ENCODE measurements at regions not wholly inside any gene's neighbourhood (a gene's known extent, or its start where the extent isn't known, plus 50 kb on each side); places are given as distances from the start of the nearest gene placed in this dataset.

DNA sequence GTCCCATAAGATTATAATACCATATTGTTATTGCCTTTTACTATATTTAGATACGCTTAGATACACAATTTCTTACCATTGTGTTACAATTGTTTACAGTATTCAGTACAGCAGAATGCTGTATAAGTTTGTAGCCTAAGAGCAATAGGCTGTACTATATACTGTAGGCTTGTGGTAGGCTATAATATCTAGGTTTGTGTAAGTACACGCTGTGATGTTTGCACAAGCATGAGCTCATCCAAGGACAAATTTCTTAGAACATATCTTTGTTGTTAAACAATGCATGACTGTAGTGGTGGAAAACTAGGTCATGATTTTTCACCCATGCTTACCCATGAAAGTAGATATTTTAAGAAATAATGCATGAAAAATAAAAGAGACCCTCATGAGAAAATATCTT is 509.4 kb upstream of the CDH18 start:
- Histone ChIP-seq H3K36me3 (no peaks in the 10 kb centered on the region), H3K27me3 (no peaks in the 10 kb centered on the region), H3K4me1 (no peaks in the 10 kb centered on the region), H3K9me3 (peaks cover 0 to 4% (median 0%) of the 10 kb centered on the region in 11 donors), H3K27ac (no peak overlapping the region), H3K4me3 (no peak overlapping the region)
- WGBS, 2 donors = 75 to 82% methylated on average over 2 of the region's 2 CpGs
- no peak for DNase-seq
- no peak for ATAC-seq
- no peak for TF ChIP-seq CTCF (IDR thresholded peaks at IDR 0.05)
- intact Hi-C loops (cut with DNase I) = no loop called here

- 76 to 77% methylated on average over 5 of the region's 5 CpGs for WGBS, 2 donors
- ATAC-seq = no peak
- Histone ChIP-seq H3K27ac (no peak overlapping the region), H3K9me3 (peaks cover 0 to 4% (median 0%) of the 10 kb centered on the region in 11 donors), H3K36me3 (no peaks in the 10 kb centered on the region), H3K27me3 (no peaks in the 10 kb centered on the region), H3K4me1 (no peaks in the 10 kb centered on the region), H3K4me3 (no peak overlapping the region)
- DNase-seq = no peak
- intact Hi-C loops (cut with DNase I) = no loop called here
- no peak for TF ChIP-seq CTCF (IDR thresholded peaks at IDR 0.05)
Measured at GRCh38 chr5:20494706-20495105, 506.7 kb upstream of the CDH18 start.

DNA sequence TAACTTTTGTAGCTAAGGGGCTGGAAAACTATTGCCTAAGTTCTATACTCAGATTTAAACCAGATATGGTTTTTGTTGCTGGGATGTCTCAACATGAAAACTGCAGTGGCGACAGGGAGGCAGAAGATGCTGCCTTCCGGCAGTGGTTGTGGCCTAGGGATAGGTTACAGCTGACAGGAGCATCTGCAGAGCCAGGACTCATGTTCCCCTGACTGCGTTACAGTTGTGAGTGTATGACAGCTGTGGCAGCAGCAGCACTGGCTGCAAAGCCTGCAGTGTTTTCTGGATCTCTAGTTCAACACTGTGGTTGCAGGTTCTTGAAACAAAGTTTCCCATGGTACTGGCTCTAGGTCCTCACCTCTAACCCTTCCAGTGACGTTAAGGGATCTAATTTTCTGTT is 498.8 kb upstream of the CDH18 start:
- no peak for TF ChIP-seq CTCF (IDR thresholded peaks at IDR 0.05)
- H3K27me3 ChIP-seq = no peaks in the 10 kb centered on the region
- intact Hi-C loops (cut with DNase I) = no loop called here
- WGBS, 2 donors = 53 to 61% methylated on average over 4 of the region's 4 CpGs
- no peaks in the 10 kb centered on the region for H3K36me3 ChIP-seq
- no peak for DNase-seq
- ATAC-seq = no peak
- H3K27ac ChIP-seq = no peak overlapping the region
- H3K4me3 ChIP-seq = no peak overlapping the region
- peaks cover 0 to 20% (median 12%) of the 10 kb centered on the region in 11 donors for H3K9me3 ChIP-seq
- H3K4me1 ChIP-seq = no peaks in the 10 kb centered on the region

- Histone ChIP-seq H3K9me3 (peaks cover 0 to 8% (median 0%) of the 10 kb centered on the region in 11 donors), H3K4me3 (no peak overlapping the region), H3K27me3 (no peaks in the 10 kb centered on the region), H3K4me1 (no peaks in the 10 kb centered on the region), H3K36me3 (no peaks in the 10 kb centered on the region), H3K27ac (no peak overlapping the region)
- TF ChIP-seq CTCF (IDR thresholded peaks at IDR 0.05) = no peak
- intact Hi-C loops (cut with DNase I) = no loop called here
- ATAC-seq = no peak
- WGBS, 2 donors = 86 to 93% methylated on average over 1 of the region's 1 CpG
- no peak for DNase-seq
Measured at GRCh38 chr5:20476016-20476415, 488.0 kb upstream of the CDH18 start.

DNA sequence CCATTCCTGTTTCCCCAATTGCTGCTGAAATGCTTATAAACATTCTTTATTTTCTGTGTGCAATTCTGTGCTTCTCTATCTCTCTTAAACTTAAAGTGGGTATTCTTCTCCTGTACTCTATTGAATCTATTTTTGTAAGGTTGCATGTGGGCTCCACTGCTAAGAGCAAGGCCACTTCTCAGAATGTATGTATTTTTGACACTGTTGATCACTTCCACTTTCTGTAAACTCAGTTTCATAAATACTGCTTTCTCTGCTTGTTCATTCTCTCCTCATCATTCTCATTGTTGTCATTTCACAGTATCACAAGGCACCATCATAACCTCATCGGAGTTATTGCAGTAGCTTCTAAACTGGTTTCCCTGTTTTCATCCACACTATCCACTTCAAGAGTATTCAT is 483.0 kb upstream of the CDH18 start:
- H3K9me3 ChIP-seq = no peaks in the 10 kb centered on the region

More for the DNA sequence above, 483.0 kb upstream of the CDH18 start:
- intact Hi-C loops (cut with DNase I) = no loop called here
- ATAC-seq (no peak), DNase-seq (no peak)
- H3K27me3 ChIP-seq = no peaks in the 10 kb centered on the region
- WGBS, 2 donors = 92 to 100% methylated on average over 1 of the region's 1 CpG
- no peaks in the 10 kb centered on the region for H3K36me3 ChIP-seq
- H3K4me3 ChIP-seq = no peak overlapping the region
- no peak for TF ChIP-seq CTCF (IDR thresholded peaks at IDR 0.05)
- no peaks in the 10 kb centered on the region for H3K4me1 ChIP-seq
- no peak overlapping the region for H3K27ac ChIP-seq
